CD14-positive monocyte (primary cell): ENCODE measurements at regions not wholly inside any gene's neighbourhood (a gene's known extent, or its start where the extent isn't known, plus 50 kb on each side); places are given as distances from the start of the nearest gene placed in this dataset.

Experiments
- DNase-seq, 3 donors: peaks; one replicate each; pipeline ENCODE4 v3.0.0-alpha.2; 2011 to 2022
- H2AFZ ChIP-seq: 2 replicates; pipeline ENCODE4 v1.6.0; 2012; ENCODE audit warnings: mild to moderate bottlenecking, low read depth, low read length, inconsistent platforms; ENCODE audit not compliant: insufficient read depth, poor library complexity, severe bottlenecking
- H3K27ac ChIP-seq, 2 donors: 1 replicate in 1 of 2; 2 replicates in 1 of 2; pipeline ENCODE4 v1.5.1; 2012 to 2013; ENCODE audit warnings: low read length in 2 of 2, control low read depth in 1 of 2, inconsistent platforms in 1 of 2, low read depth in 1 of 2, mild to moderate bottlenecking in 1 of 2
- H3K27me3 ChIP-seq, 2 donors: one replicate each; pipeline versions ENCODE4 v1.6.0 to v1.6.1; 2011 to 2013; ENCODE audit warnings: low read length in 2 of 2; ENCODE audit not compliant: control insufficient read depth in 2 of 2, insufficient read depth in 2 of 2
- H3K36me3 ChIP-seq, 2 donors: replicated peaks in 1 of 2; 1 replicate in 1 of 2; 2 replicates in 1 of 2; pipeline versions ENCODE4 v1.5.1 to v1.6.1; 2012 to 2013; ENCODE audit warnings: low read length in 2 of 2, control low read depth in 1 of 2, inconsistent platforms in 1 of 2, mild to moderate bottlenecking in 1 of 2; ENCODE audit not compliant: insufficient read depth in 2 of 2, control insufficient read depth in 1 of 2
- H3K4me1 ChIP-seq, 2 donors: 1 replicate in 1 of 2; 2 replicates in 1 of 2; pipeline versions ENCODE4 v1.5.1 to v1.6.1; 2012 to 2013; ENCODE audit warnings: low read length in 2 of 2, control low read depth in 1 of 2, inconsistent platforms in 1 of 2, mild to moderate bottlenecking in 1 of 2, moderate library complexity in 1 of 2; ENCODE audit not compliant: insufficient read depth in 2 of 2, control insufficient read depth in 1 of 2
- H3K4me2 ChIP-seq: replicated peaks from 2 replicates; pipeline ENCODE3; 2012; ENCODE audit warnings: low read length, moderate library complexity, mild to moderate bottlenecking; ENCODE audit not compliant: poor library complexity, severe bottlenecking; ENCODE audit errors: extremely low read depth
- H3K4me3 ChIP-seq, 3 experiments: fragments of 200-600 bp in 1 of 3; sonication (generic) in 1 of 3; replicated peaks in 1 of 3; 1 replicate in 2 of 3; 2 replicates in 1 of 3; pipeline ENCODE4 v1.5.1; 2011 to 2013; ENCODE audit warnings: low read length in 3 of 3, mild to moderate bottlenecking in 3 of 3, control low read depth in 2 of 3, low read depth in 2 of 3, inconsistent platforms in 1 of 3, moderate library complexity in 1 of 3
- H3K79me2 ChIP-seq: 2 replicates; pipeline ENCODE4 v1.6.0; 2012; ENCODE audit warnings: mild to moderate bottlenecking, control low read depth, inconsistent platforms, low read length, moderate library complexity; ENCODE audit not compliant: insufficient read depth
- H3K9ac ChIP-seq: 2 replicates; pipeline ENCODE4 v1.6.0; 2017; ENCODE audit warnings: low read length, mild to moderate bottlenecking; ENCODE audit not compliant: insufficient read depth, poor library complexity, severe bottlenecking
- H3K9me3 ChIP-seq, 2 donors: replicated peaks in 1 of 2; 1 replicate in 1 of 2; 2 replicates in 1 of 2; pipeline versions ENCODE4 v1.5.1 to v1.6.1; 2012 to 2013; ENCODE audit warnings: low read length in 2 of 2, control low read depth in 1 of 2; ENCODE audit not compliant: control insufficient read depth in 1 of 2, insufficient read depth in 1 of 2
- H4K20me1 ChIP-seq: 2 replicates; pipeline ENCODE4 v1.6.0; 2012; ENCODE audit warnings: mild to moderate bottlenecking, low read length, control low read depth, moderate library complexity; ENCODE audit not compliant: insufficient read depth
- H3K27ac Mint-ChIP-seq, 7 donors: one replicate each; pipeline ENCODE4 v1.8.0; 2020; ENCODE audit warnings: mild to moderate bottlenecking in 7 of 7, mixed read lengths in 7 of 7, moderate library complexity in 6 of 7, inconsistent platforms in 2 of 7
- H3K27me3 Mint-ChIP-seq, 3 donors: one replicate each; pipeline ENCODE4 v1.8.0; 2021 to 2022; ENCODE audit warnings: low read depth in 3 of 3, mild to moderate bottlenecking in 3 of 3, mixed read lengths in 3 of 3, moderate library complexity in 3 of 3, inconsistent platforms in 1 of 3
- H3K36me3 Mint-ChIP-seq, 2 donors: one replicate each; pipeline ENCODE4 v1.8.0; 2020; ENCODE audit warnings: mixed read lengths in 2 of 2, inconsistent platforms in 1 of 2, mild to moderate bottlenecking in 1 of 2
- H3K4me1 Mint-ChIP-seq: one replicate; pipeline ENCODE4 v1.8.0; 2020; ENCODE audit warnings: mild to moderate bottlenecking, mixed read lengths
- H3K4me3 Mint-ChIP-seq, 2 donors: one replicate each; pipeline ENCODE4 v1.8.0; 2020; ENCODE audit warnings: mild to moderate bottlenecking in 2 of 2, mixed read lengths in 2 of 2, moderate library complexity in 1 of 2
- H3K9me3 Mint-ChIP-seq, 7 donors: one replicate each; pipeline ENCODE4 v1.8.0; 2020 to 2022; ENCODE audit warnings: mixed read lengths in 7 of 7, mild to moderate bottlenecking in 6 of 7, moderate library complexity in 6 of 7, inconsistent platforms in 2 of 7
- WGBS: methylation state at CpG from one replicate; pipeline ENCODE4 v1.1.5; 2013; ENCODE audit warnings: missing lambda C conversion rate; ENCODE audit not compliant: insufficient coverage; 5-methylcytosine and 5-hydroxymethylcytosine counted together
- intact Hi-C, 2 donors: fragments of 100-400 bp; cut with micrococcal nuclease; formaldehyde crosslinking; loops; one replicate each; pipeline versions ENCODE4 v1.15.0 to v1.15.1; 2023
- TF ChIP-seq, protein P1 (sequence below): fragments of 200-600 bp; IDR thresholded peaks from one replicate; pipeline ENCODE4 v1.8.0; 2022; ENCODE audit warnings: antibody characterized with exemption, mild to moderate bottlenecking

DNA sequence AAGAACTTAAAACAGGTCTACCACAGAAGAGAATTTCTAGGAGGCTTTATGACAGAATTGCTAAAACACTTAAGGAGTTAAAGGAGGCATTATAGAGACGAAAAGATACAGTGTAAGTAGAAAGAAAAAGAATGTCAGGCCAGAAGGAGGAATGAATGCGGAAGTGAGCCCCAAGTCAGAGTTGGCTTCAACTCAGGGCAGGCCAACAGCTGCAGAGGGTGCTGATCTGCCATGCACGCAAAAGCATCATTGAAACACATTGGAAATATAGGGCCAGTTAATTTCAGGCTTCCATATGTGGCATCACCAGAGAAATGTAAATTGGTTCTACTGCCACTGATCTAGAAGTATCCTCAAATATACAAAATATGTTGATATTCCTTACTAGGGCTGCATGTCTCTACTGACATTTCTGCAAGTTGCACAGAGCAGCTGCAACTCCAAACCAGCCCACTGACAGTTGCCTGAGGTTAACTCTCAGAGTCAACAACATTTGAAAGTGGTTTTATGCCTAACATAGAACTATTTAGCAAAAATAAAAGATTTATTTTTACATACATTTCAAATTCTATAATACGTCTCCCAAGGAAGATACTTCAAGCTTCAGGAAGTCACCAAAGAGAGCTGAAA is 324.1 kb downstream of the C11orf87 start:
- no peaks in the 10 kb centered on the region for H3K9me3 ChIP-seq
- Mint-ChIP-seq H3K9me3 (peaks cover 0 to 5% (median 1%) of the 10 kb centered on the region in 7 donors), H3K27ac (no peak overlapping the region), H3K27me3 (peaks cover 5 to 9% (median 6%) of the 10 kb centered on the region in 3 donors), H3K4me1 (peaks cover 24% of the 10 kb centered on the region), H3K36me3 (peaks cover 0 to 2% of the 10 kb centered on the region in 2 donors), H3K4me3 (no peak overlapping the region)
- no peak overlapping the region for H3K4me3 ChIP-seq
- H3K9ac ChIP-seq, result no peak overlapping the region
- no peak for DNase-seq
- no peaks in the 10 kb centered on the region for H3K36me3 ChIP-seq
- intact Hi-C loops, result no loop called here
- WGBS, result 100% methylated on average over 2 of the region's 4 CpGs
- no peaks in the 10 kb centered on the region for H4K20me1 ChIP-seq
- H3K4me2 ChIP-seq, result no peak overlapping the region
- no peaks in the 10 kb centered on the region for H3K79me2 ChIP-seq
- no peak overlapping the region for H3K27ac ChIP-seq
- H3K4me1 ChIP-seq, result peaks cover 17 to 31% of the 10 kb centered on the region in 2 donors
- TF ChIP-seq, protein P1, sequence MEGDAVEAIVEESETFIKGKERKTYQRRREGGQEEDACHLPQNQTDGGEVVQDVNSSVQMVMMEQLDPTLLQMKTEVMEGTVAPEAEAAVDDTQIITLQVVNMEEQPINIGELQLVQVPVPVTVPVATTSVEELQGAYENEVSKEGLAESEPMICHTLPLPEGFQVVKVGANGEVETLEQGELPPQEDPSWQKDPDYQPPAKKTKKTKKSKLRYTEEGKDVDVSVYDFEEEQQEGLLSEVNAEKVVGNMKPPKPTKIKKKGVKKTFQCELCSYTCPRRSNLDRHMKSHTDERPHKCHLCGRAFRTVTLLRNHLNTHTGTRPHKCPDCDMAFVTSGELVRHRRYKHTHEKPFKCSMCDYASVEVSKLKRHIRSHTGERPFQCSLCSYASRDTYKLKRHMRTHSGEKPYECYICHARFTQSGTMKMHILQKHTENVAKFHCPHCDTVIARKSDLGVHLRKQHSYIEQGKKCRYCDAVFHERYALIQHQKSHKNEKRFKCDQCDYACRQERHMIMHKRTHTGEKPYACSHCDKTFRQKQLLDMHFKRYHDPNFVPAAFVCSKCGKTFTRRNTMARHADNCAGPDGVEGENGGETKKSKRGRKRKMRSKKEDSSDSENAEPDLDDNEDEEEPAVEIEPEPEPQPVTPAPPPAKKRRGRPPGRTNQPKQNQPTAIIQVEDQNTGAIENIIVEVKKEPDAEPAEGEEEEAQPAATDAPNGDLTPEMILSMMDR, result no peak
- no peaks in the 10 kb centered on the region for H3K27me3 ChIP-seq
- H2AFZ ChIP-seq, result no peak overlapping the region

DNA sequence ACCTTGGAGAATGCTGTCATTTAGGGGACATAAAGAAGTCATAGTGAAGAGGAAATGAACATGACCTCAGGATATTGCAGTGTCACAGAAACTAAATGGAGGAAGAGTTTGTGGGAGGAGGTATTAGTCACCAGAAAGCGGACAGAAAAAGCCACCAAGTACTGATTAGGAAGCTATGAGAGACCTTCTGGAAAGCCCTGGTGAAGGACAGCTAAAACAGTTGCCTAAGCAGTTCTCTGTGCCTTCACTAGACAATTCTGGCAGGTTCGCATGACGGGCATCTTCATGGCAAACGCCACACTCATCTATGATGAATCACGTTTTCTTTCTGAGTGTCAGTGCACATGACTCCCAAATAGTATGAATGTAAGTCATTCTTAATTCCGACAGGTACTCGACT is 325.8 kb downstream of the C11orf87 start:
- intact Hi-C loops, result no loop called here
- Histone ChIP-seq H2AFZ (no peak overlapping the region), H3K9ac (peak overlapping the region; percentile 10), H3K27ac (peak overlapping the region in 1 of 2 donors; percentile 49), H3K36me3 (no peaks in the 10 kb centered on the region), H3K79me2 (no peaks in the 10 kb centered on the region), H3K4me2 (peak overlapping the region; percentile 40), H3K4me1 (peaks cover 26 to 40% of the 10 kb centered on the region in 2 donors), H3K27me3 (no peaks in the 10 kb centered on the region), H3K9me3 (no peaks in the 10 kb centered on the region), H3K4me3 (peak overlapping the region in 1 of 3 experiments; percentile 14), H4K20me1 (no peaks in the 10 kb centered on the region)
- Mint-ChIP-seq H3K4me1 (peaks cover 35% of the 10 kb centered on the region), H3K4me3 (peak overlapping the region in 1 of 2 donors; percentile 46), H3K27me3 (peaks cover 5 to 9% (median 6%) of the 10 kb centered on the region in 3 donors), H3K27ac (peak overlapping the region in 6 of 7 donors; percentile 7 to 66 (median 56)), H3K9me3 (peaks cover 0 to 5% (median 1%) of the 10 kb centered on the region in 7 donors), H3K36me3 (peaks cover 0 to 2% of the 10 kb centered on the region in 2 donors)
- DNase-seq, result peak; percentile 62 to 94 (median 63)
- 33% methylated on average over 6 of the region's 7 CpGs for WGBS
- TF ChIP-seq, protein P1, result no peak
